HG02798 (cell line): ENCODE measurements at regions not wholly inside any gene's neighbourhood (a gene's known extent, or its start where the extent isn't known, plus 50 kb on each side); places are given as distances from the start of the nearest gene placed in this dataset.

Source experiments
- ATAC-seq: cut with Tn5 transposase; IDR thresholded peaks from one replicate; pipeline ENCODE4 v1.9.1; 2021; ENCODE audit warnings: mild to moderate bottlenecking; ENCODE audit not compliant: unreplicated experiment, poor library complexity

GRCh38 chr2:242020196-242021004 lies 150.9 kb downstream of the RTP5 start:
- ATAC-seq = no peak

- no peak for ATAC-seq
Observed at GRCh38 chr2:242022550-242023290, 153.2 kb downstream of the RTP5 start.

- ATAC-seq = no peak
Observed at GRCh38 chr2:242024751-242025355, 155.3 kb downstream of the RTP5 start.

- no peak for ATAC-seq
Observed at GRCh38 chr2:242027676-242028450, 158.3 kb downstream of the RTP5 start.

- ATAC-seq = no peak
Observed at GRCh38 chr2:242029422-242030225, 160.1 kb downstream of the RTP5 start.

- no peak for ATAC-seq
Observed at GRCh38 chr2:242030226-242030575, 160.7 kb downstream of the RTP5 start.

- no peak for ATAC-seq
Observed at GRCh38 chr2:242030858-242031257, 161.3 kb downstream of the RTP5 start.

- ATAC-seq = no peak
Observed at GRCh38 chr2:242031481-242032019, 162.0 kb downstream of the RTP5 start.

GRCh38 chr2:242032780-242033656 lies 163.5 kb downstream of the RTP5 start:
- no peak for ATAC-seq

GRCh38 chr2:242034138-242034537 lies 164.6 kb downstream of the RTP5 start:
- no peak for ATAC-seq

- ATAC-seq = no peak
Observed at GRCh38 chr2:242034996-242035814, 165.7 kb downstream of the RTP5 start.

- ATAC-seq = no peak
Observed at GRCh38 chr2:242035858-242036652, 166.5 kb downstream of the RTP5 start.

- no peak for ATAC-seq
Observed at GRCh38 chr2:242036653-242036950, 167.1 kb downstream of the RTP5 start.

- ATAC-seq = no peak
Observed at GRCh38 chr2:242038166-242038927, 168.8 kb downstream of the RTP5 start.

- no peak for ATAC-seq
Observed at GRCh38 chr2:242038928-242039341, 169.4 kb downstream of the RTP5 start.

GRCh38 chr2:242040303-242040655 lies 170.8 kb downstream of the RTP5 start:
- no peak for ATAC-seq

- no peak for ATAC-seq
Observed at GRCh38 chr2:242040681-242041080, 171.2 kb downstream of the RTP5 start.
